HEK293 (cell line): ENCODE measurements at regions not wholly inside any gene's neighbourhood (a gene's known extent, or its start where the extent isn't known, plus 50 kb on each side); places are given as distances from the start of the nearest gene placed in this dataset.

Experiments
- CTCF ChIA-PET: fragments of 350-600 bp; formaldehyde crosslinking; extraction: SDS; loops from one replicate; lab custom pipeline; 2021; ENCODE audit warnings: antibody characterized with exemption; lab: Yijun Ruan, JAX
- POLR2A ChIA-PET: fragments of 300-600 bp; formaldehyde crosslinking; extraction: SDS; loops from one replicate; lab custom pipeline; 2020; ENCODE audit warnings: antibody characterized with exemption, inconsistent platforms; lab: Yijun Ruan, JAX
- H3K27ac ChIP-seq: fragments of 200-500 bp; sonication (Bioruptor generic); 2 replicates; pipeline ENCODE4 v1.5.1; 2014; ENCODE audit warnings: low read depth, low read length, control low read depth, inconsistent platforms; ENCODE audit errors: extremely low read depth
- H3K36me3 ChIP-seq, 2 experiments: fragments of 200-500 bp in 1 of 2; sonication (Bioruptor generic) in 1 of 2; 1 replicate in 1 of 2; 2 replicates in 1 of 2; pipeline ENCODE4 v1.5.1; 2014 to 2017; ENCODE audit warnings: inconsistent platforms in 2 of 2, low read length in 2 of 2; ENCODE audit not compliant: control insufficient read depth in 2 of 2, insufficient read depth in 1 of 2
- H3K4me1 ChIP-seq: fragments of 200-500 bp; sonication (Bioruptor generic); 2 replicates; pipeline ENCODE4 v1.5.1; 2014; ENCODE audit warnings: mild to moderate bottlenecking, low read length, inconsistent platforms; ENCODE audit not compliant: control insufficient read depth, insufficient read depth
- H3K4me3 ChIP-seq: 2 replicates; pipeline ENCODE4 v1.5.1; 2011; ENCODE audit warnings: low read depth, mild to moderate bottlenecking, control low read depth, low read length, moderate library complexity
- H3K9me3 ChIP-seq: fragments of 200-500 bp; sonication (Bioruptor generic); 2 replicates; pipeline ENCODE4 v1.5.1; 2014; ENCODE audit warnings: low read depth, low read length, inconsistent platforms; ENCODE audit not compliant: control insufficient read depth, insufficient read depth
- HOXA7 ChIP-seq: sonication (generic); formaldehyde crosslinking; IDR thresholded peaks from 2 replicates; pipeline ENCODE4 v1.8.1; 2022; ENCODE audit warnings: missing genetic modification reagents, borderline replicate concordance
- PRDM4 ChIP-seq: fragments of 450-650 bp; formaldehyde crosslinking; IDR thresholded peaks from 2 replicates; pipeline ENCODE4 v1.5.1; 2017; ENCODE audit warnings: missing biosample characterization, missing genetic modification characterization
- YY1 ChIP-seq: fragments of 450-650 bp; formaldehyde crosslinking; IDR thresholded peaks from 2 replicates; pipeline ENCODE4 v1.5.1; 2018; ENCODE audit warnings: missing biosample characterization, missing genetic modification characterization
- ZNF157 ChIP-seq: fragments of 450-650 bp; formaldehyde crosslinking; IDR thresholded peaks from 2 replicates; pipeline ENCODE4 v1.5.1; 2016; ENCODE audit warnings: missing biosample characterization, missing genetic modification characterization
- ZNF202 ChIP-seq: fragments of 450-650 bp; formaldehyde crosslinking; IDR thresholded peaks from 2 replicates; pipeline ENCODE4 v1.5.1; 2016; ENCODE audit warnings: missing biosample characterization, missing genetic modification characterization, borderline replicate concordance
- ZNF433 ChIP-seq: fragments of 450-650 bp; formaldehyde crosslinking; IDR thresholded peaks from 2 replicates; pipeline ENCODE4 v1.5.1; 2016; ENCODE audit warnings: missing biosample characterization, missing genetic modification characterization, low read depth
- ZNF585B ChIP-seq: fragments of 450-650 bp; formaldehyde crosslinking; IDR thresholded peaks from 2 replicates; pipeline ENCODE4 v1.5.1; 2016; ENCODE audit warnings: missing biosample characterization, missing genetic modification characterization
- ZSCAN16 ChIP-seq: fragments of 450-650 bp; formaldehyde crosslinking; IDR thresholded peaks from 2 replicates; pipeline ENCODE4 v1.5.1; 2016; ENCODE audit warnings: missing biosample characterization, missing genetic modification characterization
- TF ChIP-seq, protein P1 (sequence below): fragments of 450-650 bp; formaldehyde crosslinking; IDR thresholded peaks from 2 replicates; pipeline ENCODE4 v1.5.1; 2016; ENCODE audit warnings: missing biosample characterization, missing genetic modification characterization, low read depth
- TF ChIP-seq, protein P2 (sequence below): fragments of 450-650 bp; formaldehyde crosslinking; IDR thresholded peaks from 2 replicates; pipeline ENCODE4 v1.5.1; 2017; ENCODE audit warnings: missing biosample characterization, mild to moderate bottlenecking, missing genetic modification characterization, moderate library complexity
- TF ChIP-seq, protein P3 (sequence below): fragments of 450-650 bp; formaldehyde crosslinking; IDR thresholded peaks from 2 replicates; pipeline ENCODE4 v1.5.1; 2017; ENCODE audit warnings: missing biosample characterization, missing genetic modification characterization

GRCh38 chr2:242024751-242025355 lies 155.3 kb downstream of the RTP5 start:
- no peaks in the 10 kb centered on the region for H3K4me1 ChIP-seq
- CTCF ChIA-PET = interaction anchor here (1.3 kb wide), 1 partner anchor 74 kb away, joined by 5 read pairs; no protein-coding TSS in a partner anchor

GRCh38 chr2:242027676-242028450 lies 158.3 kb downstream of the RTP5 start:
- CTCF ChIA-PET = no interaction called here
- Histone ChIP-seq H3K36me3 (no peaks in the 10 kb centered on the region), H3K27ac (no peak overlapping the region), H3K9me3 (no peaks in the 10 kb centered on the region), H3K4me1 (no peaks in the 10 kb centered on the region), H3K4me3 (no peak overlapping the region)
- POLR2A ChIA-PET = no interaction called here
- TF ChIP-seq ZNF585B (tag by site-specific recombination) (no peak), PRDM4 (tag by site-specific recombination) (no peak), YY1 (tag by site-specific recombination) (no peak)
- TF ChIP-seq, protein P1, sequence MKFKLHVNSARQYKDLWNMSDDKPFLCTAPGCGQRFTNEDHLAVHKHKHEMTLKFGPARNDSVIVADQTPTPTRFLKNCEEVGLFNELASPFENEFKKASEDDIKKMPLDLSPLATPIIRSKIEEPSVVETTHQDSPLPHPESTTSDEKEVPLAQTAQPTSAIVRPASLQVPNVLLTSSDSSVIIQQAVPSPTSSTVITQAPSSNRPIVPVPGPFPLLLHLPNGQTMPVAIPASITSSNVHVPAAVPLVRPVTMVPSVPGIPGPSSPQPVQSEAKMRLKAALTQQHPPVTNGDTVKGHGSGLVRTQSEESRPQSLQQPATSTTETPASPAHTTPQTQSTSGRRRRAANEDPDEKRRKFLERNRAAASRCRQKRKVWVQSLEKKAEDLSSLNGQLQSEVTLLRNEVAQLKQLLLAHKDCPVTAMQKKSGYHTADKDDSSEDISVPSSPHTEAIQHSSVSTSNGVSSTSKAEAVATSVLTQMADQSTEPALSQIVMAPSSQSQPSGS (tag by site-specific recombination) = no peak

More at GRCh38 chr2:242024751-242025355, 155.3 kb downstream of the RTP5 start:
- no peak for TF ChIP-seq HOXA7 (CRISPR knock-in tag)
- TF ChIP-seq ZNF202 (tag by site-specific recombination) = no peak
- TF ChIP-seq, protein P2, sequence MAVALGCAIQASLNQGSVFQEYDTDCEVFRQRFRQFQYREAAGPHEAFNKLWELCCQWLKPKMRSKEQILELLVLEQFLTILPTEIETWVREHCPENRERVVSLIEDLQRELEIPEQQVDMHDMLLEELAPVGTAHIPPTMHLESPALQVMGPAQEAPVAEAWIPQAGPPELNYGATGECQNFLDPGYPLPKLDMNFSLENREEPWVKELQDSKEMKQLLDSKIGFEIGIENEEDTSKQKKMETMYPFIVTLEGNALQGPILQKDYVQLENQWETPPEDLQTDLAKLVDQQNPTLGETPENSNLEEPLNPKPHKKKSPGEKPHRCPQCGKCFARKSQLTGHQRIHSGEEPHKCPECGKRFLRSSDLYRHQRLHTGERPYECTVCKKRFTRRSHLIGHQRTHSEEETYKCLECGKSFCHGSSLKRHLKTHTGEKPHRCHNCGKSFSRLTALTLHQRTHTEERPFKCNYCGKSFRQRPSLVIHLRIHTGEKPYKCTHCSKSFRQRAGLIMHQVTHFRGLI (tag by site-specific recombination) = no peak
- no peak for TF ChIP-seq ZNF433 (tag by site-specific recombination)
- no peak for TF ChIP-seq ZSCAN16 (tag by site-specific recombination)
- TF ChIP-seq, protein P3, sequence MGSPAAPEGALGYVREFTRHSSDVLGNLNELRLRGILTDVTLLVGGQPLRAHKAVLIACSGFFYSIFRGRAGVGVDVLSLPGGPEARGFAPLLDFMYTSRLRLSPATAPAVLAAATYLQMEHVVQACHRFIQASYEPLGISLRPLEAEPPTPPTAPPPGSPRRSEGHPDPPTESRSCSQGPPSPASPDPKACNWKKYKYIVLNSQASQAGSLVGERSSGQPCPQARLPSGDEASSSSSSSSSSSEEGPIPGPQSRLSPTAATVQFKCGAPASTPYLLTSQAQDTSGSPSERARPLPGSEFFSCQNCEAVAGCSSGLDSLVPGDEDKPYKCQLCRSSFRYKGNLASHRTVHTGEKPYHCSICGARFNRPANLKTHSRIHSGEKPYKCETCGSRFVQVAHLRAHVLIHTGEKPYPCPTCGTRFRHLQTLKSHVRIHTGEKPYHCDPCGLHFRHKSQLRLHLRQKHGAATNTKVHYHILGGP (tag by site-specific recombination) = no peak
- TF ChIP-seq ZNF157 = no peak
- H3K36me3 ChIP-seq = no peaks in the 10 kb centered on the region
- no peak overlapping the region for H3K27ac ChIP-seq
- H3K4me3 ChIP-seq = no peak overlapping the region
- H3K9me3 ChIP-seq = no peaks in the 10 kb centered on the region
- POLR2A ChIA-PET = no interaction called here
